ENCODE measurements at regions not wholly inside any gene's neighbourhood (a gene's known extent, or its start where the extent isn't known, plus 50 kb on each side); places are given as distances from the start of the nearest gene placed in this dataset.
"Not testable (repeated sequence)": the region's sequence is repeated elsewhere in the genome, so short reads cannot be mapped to it uniquely, and the experiment has no call there.

DNA sequence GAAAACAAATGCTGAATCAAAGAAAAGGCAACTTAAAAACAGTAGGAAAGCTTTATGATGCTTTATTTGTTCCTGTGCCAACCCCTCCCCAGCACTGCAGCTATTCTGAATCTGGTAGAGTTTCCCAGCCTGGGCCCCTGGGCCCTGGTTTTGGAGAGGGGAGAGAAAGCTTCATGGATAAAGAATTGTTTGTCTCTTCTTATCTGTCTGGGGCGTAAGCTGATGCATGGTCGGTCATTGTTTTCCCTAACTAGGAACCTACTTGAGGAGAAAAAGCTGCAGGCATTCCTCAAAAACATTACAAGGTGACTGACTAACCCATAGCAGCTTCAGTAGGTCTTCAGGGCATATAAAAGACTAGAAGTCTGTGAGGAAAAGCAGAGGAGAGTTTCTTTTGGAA lies 758.1 kb upstream of the EPHA7 start:
- no peaks in the 10 kb centered on the region for H3K36me3 Mint-ChIP-seq (ENCODE audit: insufficient read depth)
- no peaks in the 10 kb centered on the region for H3K27me3 Mint-ChIP-seq
- no peak overlapping the region for H3K27ac Mint-ChIP-seq
- H3K9me3 Mint-ChIP-seq (ENCODE audit: low read depth), result no peaks in the 10 kb centered on the region
- H3K4me1 Mint-ChIP-seq (ENCODE audit: low read depth), result peaks cover 6% of the 10 kb centered on the region
- TF ChIP-seq, protein P1, sequence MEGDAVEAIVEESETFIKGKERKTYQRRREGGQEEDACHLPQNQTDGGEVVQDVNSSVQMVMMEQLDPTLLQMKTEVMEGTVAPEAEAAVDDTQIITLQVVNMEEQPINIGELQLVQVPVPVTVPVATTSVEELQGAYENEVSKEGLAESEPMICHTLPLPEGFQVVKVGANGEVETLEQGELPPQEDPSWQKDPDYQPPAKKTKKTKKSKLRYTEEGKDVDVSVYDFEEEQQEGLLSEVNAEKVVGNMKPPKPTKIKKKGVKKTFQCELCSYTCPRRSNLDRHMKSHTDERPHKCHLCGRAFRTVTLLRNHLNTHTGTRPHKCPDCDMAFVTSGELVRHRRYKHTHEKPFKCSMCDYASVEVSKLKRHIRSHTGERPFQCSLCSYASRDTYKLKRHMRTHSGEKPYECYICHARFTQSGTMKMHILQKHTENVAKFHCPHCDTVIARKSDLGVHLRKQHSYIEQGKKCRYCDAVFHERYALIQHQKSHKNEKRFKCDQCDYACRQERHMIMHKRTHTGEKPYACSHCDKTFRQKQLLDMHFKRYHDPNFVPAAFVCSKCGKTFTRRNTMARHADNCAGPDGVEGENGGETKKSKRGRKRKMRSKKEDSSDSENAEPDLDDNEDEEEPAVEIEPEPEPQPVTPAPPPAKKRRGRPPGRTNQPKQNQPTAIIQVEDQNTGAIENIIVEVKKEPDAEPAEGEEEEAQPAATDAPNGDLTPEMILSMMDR (IDR thresholded peaks at IDR 0.05; ENCODE audit: unreplicated experiment), result no peak
- DNase-seq (ENCODE audit: low spot score, unreplicated experiment), result no peak
- no peak overlapping the region for H3K4me3 Mint-ChIP-seq (ENCODE audit: low read depth)

DNA sequence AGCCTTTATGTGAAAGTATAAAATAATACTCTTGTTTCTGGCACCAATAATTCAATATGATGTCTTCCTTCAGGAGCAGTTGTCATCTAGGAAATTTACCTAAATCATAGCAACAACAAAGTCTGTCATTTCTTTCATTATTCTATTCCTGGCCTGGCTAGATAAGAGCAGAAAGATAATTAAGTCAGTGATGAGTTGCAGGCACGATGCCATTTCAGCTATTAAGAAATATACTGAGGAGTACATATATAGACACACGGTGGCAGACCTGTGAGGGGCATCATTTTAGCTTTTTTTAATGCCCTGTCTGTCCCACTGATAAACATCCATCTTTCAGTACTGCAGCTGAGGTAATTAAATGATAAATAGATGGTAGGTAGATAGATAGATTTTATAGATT lies 756.1 kb upstream of the EPHA7 start:
- H3K4me3 Mint-ChIP-seq (ENCODE audit: low read depth), result no peak overlapping the region
- H3K9me3 Mint-ChIP-seq (ENCODE audit: low read depth), result peaks cover 13% of the 10 kb centered on the region
- H3K27ac Mint-ChIP-seq, result no peak overlapping the region
- no peak for DNase-seq (ENCODE audit: low spot score, unreplicated experiment)
- no peaks in the 10 kb centered on the region for H3K27me3 Mint-ChIP-seq
- TF ChIP-seq, protein P1 (IDR thresholded peaks at IDR 0.05; ENCODE audit: unreplicated experiment), result no peak
- peaks cover 4% of the 10 kb centered on the region for H3K4me1 Mint-ChIP-seq (ENCODE audit: low read depth)
- H3K36me3 Mint-ChIP-seq (ENCODE audit: insufficient read depth), result no peaks in the 10 kb centered on the region

DNA sequence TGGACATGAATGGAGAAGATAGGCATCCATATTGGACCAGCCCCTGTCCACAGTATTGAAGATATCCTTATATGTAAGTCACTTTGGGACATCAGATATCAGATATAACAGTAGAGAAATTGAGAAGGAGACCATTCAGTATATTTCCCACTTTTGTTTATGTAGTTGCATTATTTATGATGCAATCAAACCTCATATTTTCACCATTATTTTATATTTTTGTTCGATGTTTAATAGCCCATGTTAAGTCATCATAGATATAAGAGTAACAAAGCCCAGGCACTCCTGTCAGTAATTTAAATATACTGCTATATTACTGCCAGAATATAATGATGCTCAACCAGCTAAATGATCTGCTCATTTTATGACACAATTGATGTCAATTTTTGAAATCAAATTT lies 744.5 kb upstream of the EPHA7 start:
- no peaks in the 10 kb centered on the region for H3K36me3 Mint-ChIP-seq (ENCODE audit: insufficient read depth)
- no peaks in the 10 kb centered on the region for H3K27me3 Mint-ChIP-seq
- DNase-seq (ENCODE audit: low spot score, unreplicated experiment), result no peak
- peaks cover 4% of the 10 kb centered on the region for H3K9me3 Mint-ChIP-seq (ENCODE audit: low read depth)
- no peak overlapping the region for H3K27ac Mint-ChIP-seq
- TF ChIP-seq, protein P1 (IDR thresholded peaks at IDR 0.05; ENCODE audit: unreplicated experiment), result no peak
- H3K4me3 Mint-ChIP-seq (ENCODE audit: low read depth), result no peak overlapping the region
- no peaks in the 10 kb centered on the region for H3K4me1 Mint-ChIP-seq (ENCODE audit: low read depth)

DNA sequence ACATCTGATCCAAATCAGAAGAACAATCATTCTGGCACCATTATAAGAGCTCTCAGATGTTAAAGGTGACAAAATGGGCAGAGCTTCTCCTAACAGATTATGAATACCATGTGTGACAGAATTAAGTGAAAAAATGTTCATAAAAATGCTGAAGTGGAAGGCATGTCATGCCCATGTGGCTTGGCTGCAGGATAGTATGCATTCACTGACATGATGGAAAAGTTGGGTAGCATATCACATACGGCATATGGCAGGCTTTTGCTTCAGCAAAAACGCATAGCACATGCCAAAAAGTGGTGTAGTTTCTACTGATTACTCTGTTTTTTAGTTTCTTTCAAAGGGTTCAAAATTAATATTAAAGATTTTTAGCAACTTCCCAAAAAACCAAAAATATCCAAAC lies 731.5 kb upstream of the EPHA7 start:
- Mint-ChIP-seq H3K27me3 (no peaks in the 10 kb centered on the region), H3K36me3 (ENCODE audit: insufficient read depth) (no peaks in the 10 kb centered on the region), H3K9me3 (ENCODE audit: low read depth) (no peaks in the 10 kb centered on the region), H3K4me1 (ENCODE audit: low read depth) (no peaks in the 10 kb centered on the region), H3K27ac (no peak overlapping the region), H3K4me3 (ENCODE audit: low read depth) (no peak overlapping the region)
- DNase-seq (ENCODE audit: low spot score, unreplicated experiment), result no peak
- TF ChIP-seq, protein P1 (IDR thresholded peaks at IDR 0.05; ENCODE audit: unreplicated experiment), result no peak

DNA sequence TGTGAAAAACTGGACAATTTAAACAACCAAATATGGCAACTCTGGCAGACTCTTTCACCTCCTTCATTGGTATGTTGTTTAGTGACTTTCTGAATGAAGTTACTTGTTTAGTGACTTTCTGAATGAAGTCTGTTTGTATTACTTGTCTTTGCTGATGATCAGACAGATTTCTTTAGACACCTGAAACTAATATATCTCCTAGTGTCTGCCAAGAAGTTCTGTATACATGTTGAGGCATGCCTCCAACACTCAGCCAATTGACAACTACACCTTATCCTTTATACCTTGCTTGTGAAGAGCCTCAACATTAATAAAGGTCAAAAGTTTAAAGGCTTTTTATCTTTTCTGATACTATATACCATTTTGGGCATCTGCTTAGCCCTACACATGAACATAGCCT lies 725.4 kb upstream of the EPHA7 start:
- DNase-seq (ENCODE audit: low spot score, unreplicated experiment), result no peak
- TF ChIP-seq, protein P1 (IDR thresholded peaks at IDR 0.05; ENCODE audit: unreplicated experiment), result no peak
- Mint-ChIP-seq H3K4me1 (ENCODE audit: low read depth) (no peaks in the 10 kb centered on the region), H3K9me3 (ENCODE audit: low read depth) (no peaks in the 10 kb centered on the region), H3K27ac (no peak overlapping the region), H3K36me3 (ENCODE audit: insufficient read depth) (no peaks in the 10 kb centered on the region), H3K4me3 (ENCODE audit: low read depth) (no peak overlapping the region), H3K27me3 (no peaks in the 10 kb centered on the region)

DNA sequence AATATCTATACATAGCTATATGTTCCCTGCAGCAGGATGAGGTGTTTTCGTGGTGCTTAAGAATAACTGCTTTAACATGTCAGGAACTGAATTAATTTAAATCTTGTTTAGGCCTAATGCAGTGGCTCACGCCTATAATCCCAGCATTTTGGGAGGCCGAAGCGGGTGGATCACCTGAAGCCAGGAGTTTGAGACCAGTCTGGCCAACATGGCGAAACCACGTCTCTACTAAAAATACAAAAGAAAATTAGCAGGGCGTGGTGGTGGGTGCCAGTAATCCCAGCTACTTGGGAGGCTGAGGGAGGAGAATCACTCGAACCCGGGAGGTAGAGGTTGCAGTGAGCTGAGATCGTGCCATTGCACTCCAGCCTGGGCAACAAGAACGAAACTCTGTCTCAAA lies 717.8 kb upstream of the EPHA7 start:
- H3K27me3 Mint-ChIP-seq; DNase-seq (ENCODE audit: low spot score, unreplicated experiment); H3K4me3 Mint-ChIP-seq (ENCODE audit: low read depth); H3K9me3 Mint-ChIP-seq (ENCODE audit: low read depth); H3K4me1 Mint-ChIP-seq (ENCODE audit: low read depth); H3K36me3 Mint-ChIP-seq (ENCODE audit: insufficient read depth); H3K27ac Mint-ChIP-seq: not testable (repeated sequence)

Measured in progenitor cell of endocrine pancreas (in vitro differentiated cells).